Glutamatergic neuron (in vitro differentiated cells): ENCODE measurements at regions not wholly inside any gene's neighbourhood (a gene's known extent, or its start where the extent isn't known, plus 50 kb on each side); places are given as distances from the start of the nearest gene placed in this dataset.

Experiments
- DNase-seq: peaks from one replicate; pipeline ENCODE4 v3.0.0; 2022
- H3K27ac Mint-ChIP-seq: one replicate; pipeline ENCODE4 v1.8.0; 2020; ENCODE audit warnings: mild to moderate bottlenecking, mixed read lengths, inconsistent platforms; ENCODE audit not compliant: unreplicated experiment
- H3K27me3 Mint-ChIP-seq: one replicate; pipeline ENCODE4 v1.8.0; 2020; ENCODE audit warnings: mild to moderate bottlenecking, moderate library complexity, mixed read lengths, inconsistent platforms; ENCODE audit not compliant: unreplicated experiment
- H3K36me3 Mint-ChIP-seq: one replicate; pipeline ENCODE4 v1.8.0; 2020; ENCODE audit warnings: mild to moderate bottlenecking, mixed read lengths, inconsistent platforms; ENCODE audit not compliant: unreplicated experiment
- H3K4me1 Mint-ChIP-seq: one replicate; pipeline ENCODE4 v1.8.0; 2020; ENCODE audit warnings: mild to moderate bottlenecking, low read depth, mixed read lengths, inconsistent platforms; ENCODE audit not compliant: unreplicated experiment
- H3K4me3 Mint-ChIP-seq: one replicate; pipeline ENCODE4 v1.8.0; 2020; ENCODE audit warnings: mild to moderate bottlenecking, mixed read lengths, inconsistent platforms; ENCODE audit not compliant: unreplicated experiment
- H3K9me3 Mint-ChIP-seq: one replicate; pipeline ENCODE4 v1.8.0; 2020; ENCODE audit warnings: mild to moderate bottlenecking, moderate library complexity, mixed read lengths, inconsistent platforms; ENCODE audit not compliant: unreplicated experiment
- CTCF ChIP-seq: fragments of 200-600 bp; sonication (generic); IDR thresholded peaks from one replicate; pipeline ENCODE4 v1.5.0; 2021; ENCODE audit not compliant: partially characterized antibody, unreplicated experiment

- DNase-seq = no peak
- no peak overlapping the region for H3K4me3 Mint-ChIP-seq
- no peaks in the 10 kb centered on the region for H3K36me3 Mint-ChIP-seq
- H3K9me3 Mint-ChIP-seq = no peaks in the 10 kb centered on the region
- peaks cover 10% of the 10 kb centered on the region for H3K4me1 Mint-ChIP-seq
- peaks cover 2% of the 10 kb centered on the region for H3K27me3 Mint-ChIP-seq
- no peak for TF ChIP-seq CTCF
- H3K27ac Mint-ChIP-seq = no peak overlapping the region
Measured at GRCh38 chr21:23542097-23542496, 2065.2 kb downstream of the MRPL39 start.

DNA sequence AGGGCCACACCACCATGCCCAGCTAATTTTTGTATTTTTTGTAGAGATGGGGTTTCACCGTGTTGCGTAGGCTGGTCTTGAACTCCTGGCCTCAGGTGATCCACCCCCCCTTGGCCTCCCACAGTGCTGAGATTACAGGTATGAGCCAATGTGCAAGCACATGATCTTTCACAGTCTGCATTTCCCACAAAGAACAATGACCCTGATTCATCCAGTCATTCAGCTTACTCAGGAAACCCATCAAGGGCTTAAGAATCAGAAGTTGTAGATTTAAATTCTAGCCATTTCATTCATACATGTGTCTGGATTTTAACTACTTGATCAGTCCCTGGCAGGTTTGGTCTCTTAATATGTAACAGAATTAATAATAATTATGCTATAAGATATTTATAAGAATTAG lies 2065.7 kb downstream of the MRPL39 start:
- Mint-ChIP-seq H3K27ac (no peak overlapping the region), H3K36me3 (no peaks in the 10 kb centered on the region), H3K4me1 (peaks cover 8% of the 10 kb centered on the region), H3K9me3 (no peaks in the 10 kb centered on the region), H3K27me3 (peaks cover 2% of the 10 kb centered on the region), H3K4me3 (no peak overlapping the region)
- DNase-seq = no peak
- TF ChIP-seq CTCF = no peak

- DNase-seq = no peak
- no peak for TF ChIP-seq CTCF
- H3K36me3 Mint-ChIP-seq = no peaks in the 10 kb centered on the region
- peaks cover 29% of the 10 kb centered on the region for H3K4me1 Mint-ChIP-seq
- no peak overlapping the region for H3K4me3 Mint-ChIP-seq
- peak overlapping the region; percentile 10 for H3K27ac Mint-ChIP-seq
- H3K27me3 Mint-ChIP-seq = no peaks in the 10 kb centered on the region
- H3K9me3 Mint-ChIP-seq = peaks cover 5% of the 10 kb centered on the region
Measured at GRCh38 chr21:23534850-23535249, 2072.4 kb downstream of the MRPL39 start.

GRCh38 chr21:23531444-23531843 lies 2075.8 kb downstream of the MRPL39 start:
- DNase-seq = no peak
- Mint-ChIP-seq H3K4me1 (peaks cover 25% of the 10 kb centered on the region), H3K9me3 (peaks cover 5% of the 10 kb centered on the region), H3K36me3 (no peaks in the 10 kb centered on the region), H3K4me3 (no peak overlapping the region), H3K27me3 (no peaks in the 10 kb centered on the region), H3K27ac (no peak overlapping the region)
- no peak for TF ChIP-seq CTCF

DNA sequence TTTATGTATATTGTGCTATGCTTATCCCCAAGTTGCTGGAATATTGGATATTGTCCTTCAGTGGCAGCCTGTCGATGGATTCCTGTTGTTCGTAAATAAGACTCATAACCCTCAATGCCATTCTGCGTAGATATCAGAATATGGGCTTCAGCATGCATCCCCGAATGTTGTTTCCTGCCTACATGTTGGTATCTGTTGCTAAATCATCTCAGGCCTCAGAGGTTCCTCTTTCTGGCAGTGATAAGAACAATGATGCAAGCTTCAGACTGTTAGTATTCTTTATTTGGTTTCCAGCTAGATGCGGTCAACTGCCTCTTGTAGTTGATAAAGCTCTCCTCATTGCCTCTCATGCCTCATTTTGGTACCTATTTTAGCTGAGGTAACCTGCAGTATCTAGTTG lies 2082.6 kb downstream of the MRPL39 start:
- DNase-seq = no peak
- H3K27ac Mint-ChIP-seq = no peak overlapping the region
- no peak overlapping the region for H3K4me3 Mint-ChIP-seq
- no peaks in the 10 kb centered on the region for H3K36me3 Mint-ChIP-seq
- H3K9me3 Mint-ChIP-seq = no peaks in the 10 kb centered on the region
- H3K4me1 Mint-ChIP-seq = no peaks in the 10 kb centered on the region
- H3K27me3 Mint-ChIP-seq = no peaks in the 10 kb centered on the region
- TF ChIP-seq CTCF = no peak
